ENCODE measurements at regions not wholly inside any gene's neighbourhood (a gene's known extent, or its start where the extent isn't known, plus 50 kb on each side); places are given as distances from the start of the nearest gene placed in this dataset.
A peak's percentile ranks its signal among the peaks of the same experiment; 100 is the strongest.

DNA sequence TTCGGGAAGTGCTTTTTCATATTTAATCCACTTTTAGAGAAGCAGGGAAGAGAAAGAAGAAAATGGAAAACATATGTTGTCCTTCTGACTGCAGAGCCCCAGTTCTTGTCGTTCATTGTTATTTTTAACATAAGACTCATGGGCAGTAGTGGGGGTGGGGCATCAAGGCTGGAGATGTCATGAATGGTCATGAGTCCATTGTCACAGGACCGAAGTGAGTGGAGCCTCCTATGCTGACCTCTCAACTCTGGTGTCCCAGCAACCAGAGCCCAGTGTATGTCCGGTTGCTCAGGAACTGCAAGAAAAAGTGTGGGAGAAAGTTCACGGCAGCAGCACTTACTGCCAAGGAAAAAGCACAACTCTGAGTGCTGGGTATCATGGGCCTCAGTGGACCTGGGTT lies 108.6 kb downstream of the BANF2 start:
- Histone ChIP-seq H3K4ac (ENCODE audit: low read depth, low read length) (no peak overlapping the region), H3K4me2 (ENCODE audit: low read length) (no peak overlapping the region), H4K5ac (ENCODE audit: low read length) (no peak overlapping the region), H3K4me3 (ENCODE audit: low read length) (no peak overlapping the region), H3K18ac (ENCODE audit: low read length) (no peak overlapping the region), H2BK120ac (ENCODE audit: low read depth, low read length) (no peak overlapping the region), H2AK5ac (ENCODE audit: low read length) (no peak overlapping the region), H2BK15ac (replicated peaks; ENCODE audit: low read depth) (no peak overlapping the region), H3K4me1 (ENCODE audit: control insufficient read depth, low read depth, low read length) (no peaks in the 10 kb centered on the region), H4K8ac (ENCODE audit: low read depth, low read length) (no peak overlapping the region), H3K56ac (ENCODE audit: low read length) (no peak overlapping the region), H2BK5ac (ENCODE audit: low read length) (no peak overlapping the region), H3K27me3 (ENCODE audit: insufficient read depth, low read length, poor library complexity) (no peaks in the 10 kb centered on the region), H3K79me1 (ENCODE audit: low read length) (no peaks in the 10 kb centered on the region), H3K79me2 (ENCODE audit: control insufficient read depth, insufficient read depth, low read length) (no peaks in the 10 kb centered on the region), H3K9ac (ENCODE audit: low read length) (no peak overlapping the region), H3K27ac (ENCODE audit: low read depth, low read length) (no peak overlapping the region), H3K36me3 (ENCODE audit: control insufficient read depth, insufficient read depth, low read length) (no peaks in the 10 kb centered on the region), H3K23ac (ENCODE audit: low read length) (no peak overlapping the region)
- WGBS (ENCODE audit: extremely low coverage, insufficient coverage, low lambda C conversion rate), result no CpG with 5 or more reads among the region's 5 CpGs
- no peak for DNase-seq

DNA sequence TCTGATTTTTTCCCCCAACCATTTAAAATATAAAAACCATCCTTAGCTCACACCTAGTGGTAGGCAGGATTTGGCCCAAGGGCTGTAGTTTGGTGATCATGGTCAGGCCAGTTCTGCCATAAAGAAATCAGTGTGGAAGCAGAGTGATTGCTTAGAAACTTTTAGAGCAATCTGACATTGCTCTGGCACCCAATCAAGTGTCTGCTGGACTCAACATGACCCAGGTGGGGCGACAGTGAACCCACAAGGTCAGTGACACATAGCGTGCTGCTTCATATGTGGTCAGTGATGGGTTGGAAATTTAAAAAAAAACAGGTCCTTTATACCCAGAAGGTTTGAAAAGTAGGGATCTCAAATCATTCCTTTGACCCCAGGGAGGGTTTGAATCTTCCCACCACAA lies 107.9 kb downstream of the BANF2 start:
- no peak overlapping the region for H2BK15ac ChIP-seq (replicated peaks; ENCODE audit: low read depth)
- H3K4me3 ChIP-seq (ENCODE audit: low read length), result no peak overlapping the region
- no peak overlapping the region for H3K27ac ChIP-seq (ENCODE audit: low read depth, low read length)
- H2AK5ac ChIP-seq (ENCODE audit: low read length), result no peak overlapping the region
- DNase-seq, result peak; percentile 14
- H2BK5ac ChIP-seq (ENCODE audit: low read length), result no peak overlapping the region
- H4K5ac ChIP-seq (ENCODE audit: low read length), result no peak overlapping the region
- WGBS (ENCODE audit: extremely low coverage, insufficient coverage, low lambda C conversion rate), result no CpG with 5 or more reads among the region's 2 CpGs
- no peak overlapping the region for H4K8ac ChIP-seq (ENCODE audit: low read depth, low read length)
- H3K27me3 ChIP-seq (ENCODE audit: insufficient read depth, low read length, poor library complexity), result no peaks in the 10 kb centered on the region
- no peaks in the 10 kb centered on the region for H3K79me1 ChIP-seq (ENCODE audit: low read length)
- H3K56ac ChIP-seq (ENCODE audit: low read length), result no peak overlapping the region
- no peak overlapping the region for H3K18ac ChIP-seq (ENCODE audit: low read length)
- H3K79me2 ChIP-seq (ENCODE audit: control insufficient read depth, insufficient read depth, low read length), result no peaks in the 10 kb centered on the region
- no peaks in the 10 kb centered on the region for H3K36me3 ChIP-seq (ENCODE audit: control insufficient read depth, insufficient read depth, low read length)
- no peak overlapping the region for H3K9ac ChIP-seq (ENCODE audit: low read length)
- H3K4me1 ChIP-seq (ENCODE audit: control insufficient read depth, low read depth, low read length), result no peaks in the 10 kb centered on the region
- H3K4me2 ChIP-seq (ENCODE audit: low read length), result no peak overlapping the region
- no peak overlapping the region for H3K4ac ChIP-seq (ENCODE audit: low read depth, low read length)
- H3K23ac ChIP-seq (ENCODE audit: low read length), result no peak overlapping the region
- H2BK120ac ChIP-seq (ENCODE audit: low read depth, low read length), result no peak overlapping the region

DNA sequence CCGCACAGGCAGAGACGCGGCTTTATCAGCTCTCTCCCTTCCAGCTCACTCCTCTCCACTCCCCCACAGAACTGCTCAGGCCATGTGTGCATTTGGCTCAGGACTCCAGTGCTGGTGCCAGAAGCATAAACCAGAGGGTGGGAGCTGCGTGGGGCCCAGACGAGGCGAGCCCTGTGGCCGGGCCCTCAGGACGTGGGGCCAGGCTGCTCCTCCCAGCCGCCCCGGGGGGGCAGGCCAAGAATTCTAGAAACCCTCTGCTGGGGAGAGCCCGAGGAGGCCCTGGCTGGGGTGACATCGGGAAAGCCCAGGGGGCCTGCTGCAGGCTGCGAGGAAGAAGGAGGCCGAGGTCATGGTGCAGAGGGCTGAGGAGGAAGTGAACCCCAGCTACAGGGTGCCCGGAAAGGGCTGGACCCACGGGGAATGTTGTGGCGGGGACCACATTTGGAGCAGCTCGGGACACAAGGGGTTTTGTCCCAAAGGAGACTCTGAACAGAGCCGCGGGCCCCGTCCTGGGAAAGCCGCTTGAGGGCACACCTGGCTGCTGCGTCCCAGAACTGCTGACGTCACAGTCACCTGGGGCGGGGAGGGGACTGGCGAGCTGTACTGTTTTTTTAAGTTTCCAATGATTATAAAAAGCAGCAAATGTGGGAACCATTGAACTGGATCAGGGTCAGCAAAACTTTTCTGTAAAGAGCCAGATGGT lies 107.1 kb downstream of the BANF2 start:
- Histone ChIP-seq H3K4me2 (ENCODE audit: low read length) (no peak overlapping the region), H3K27me3 (ENCODE audit: insufficient read depth, low read length, poor library complexity) (no peaks in the 10 kb centered on the region), H3K4me3 (ENCODE audit: low read length) (no peak overlapping the region), H2BK120ac (ENCODE audit: low read depth, low read length) (no peak overlapping the region), H3K79me2 (ENCODE audit: control insufficient read depth, insufficient read depth, low read length) (no peaks in the 10 kb centered on the region), H4K5ac (ENCODE audit: low read length) (no peak overlapping the region), H3K36me3 (ENCODE audit: control insufficient read depth, insufficient read depth, low read length) (no peaks in the 10 kb centered on the region), H3K56ac (ENCODE audit: low read length) (no peak overlapping the region), H3K79me1 (ENCODE audit: low read length) (no peaks in the 10 kb centered on the region), H4K8ac (ENCODE audit: low read depth, low read length) (no peak overlapping the region), H2BK5ac (ENCODE audit: low read length) (no peak overlapping the region), H3K9ac (ENCODE audit: low read length) (no peak overlapping the region), H3K4ac (ENCODE audit: low read depth, low read length) (no peak overlapping the region), H3K27ac (ENCODE audit: low read depth, low read length) (no peak overlapping the region), H3K23ac (ENCODE audit: low read length) (no peak overlapping the region), H2AK5ac (ENCODE audit: low read length) (no peak overlapping the region), H3K4me1 (ENCODE audit: control insufficient read depth, low read depth, low read length) (no peaks in the 10 kb centered on the region), H3K18ac (ENCODE audit: low read length) (no peak overlapping the region), H2BK15ac (replicated peaks; ENCODE audit: low read depth) (no peak overlapping the region)
- peak; percentile 22 for DNase-seq
- no CpG with 5 or more reads among the region's 26 CpGs for WGBS (ENCODE audit: extremely low coverage, insufficient coverage, low lambda C conversion rate)

DNA sequence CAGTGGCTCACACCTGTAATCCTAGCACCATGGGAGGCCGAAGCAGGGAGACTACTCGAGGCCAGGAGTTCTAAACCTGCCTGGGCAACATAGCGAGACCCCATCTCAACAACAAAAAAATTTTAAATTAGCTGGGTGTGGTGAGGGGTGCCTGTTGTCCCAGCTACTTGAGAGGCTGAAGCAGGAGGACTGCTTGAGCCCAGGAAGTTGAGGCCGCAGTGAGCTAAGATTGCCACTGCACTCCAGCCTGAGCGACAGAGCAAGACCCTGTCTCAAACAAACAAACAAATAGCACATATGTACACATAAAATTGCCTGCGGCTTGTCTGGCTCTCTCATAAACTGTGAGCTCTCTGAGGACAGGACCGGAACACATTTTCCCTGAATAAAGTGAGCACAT lies 106.3 kb downstream of the BANF2 start:
- Histone ChIP-seq H4K5ac (ENCODE audit: low read length) (no peak overlapping the region), H3K4me1 (ENCODE audit: control insufficient read depth, low read depth, low read length) (no peaks in the 10 kb centered on the region), H3K4me2 (ENCODE audit: low read length) (no peak overlapping the region), H3K4ac (ENCODE audit: low read depth, low read length) (no peak overlapping the region), H3K18ac (ENCODE audit: low read length) (no peak overlapping the region), H3K9ac (ENCODE audit: low read length) (no peak overlapping the region), H4K8ac (ENCODE audit: low read depth, low read length) (no peak overlapping the region), H3K4me3 (ENCODE audit: low read length) (no peak overlapping the region), H3K27me3 (ENCODE audit: insufficient read depth, low read length, poor library complexity) (no peaks in the 10 kb centered on the region), H3K79me1 (ENCODE audit: low read length) (no peaks in the 10 kb centered on the region), H2BK120ac (ENCODE audit: low read depth, low read length) (no peak overlapping the region), H2BK5ac (ENCODE audit: low read length) (no peak overlapping the region), H3K23ac (ENCODE audit: low read length) (no peak overlapping the region), H2AK5ac (ENCODE audit: low read length) (no peak overlapping the region), H3K27ac (ENCODE audit: low read depth, low read length) (no peak overlapping the region), H3K56ac (ENCODE audit: low read length) (no peak overlapping the region), H3K36me3 (ENCODE audit: control insufficient read depth, insufficient read depth, low read length) (no peaks in the 10 kb centered on the region), H2BK15ac (replicated peaks; ENCODE audit: low read depth) (no peak overlapping the region), H3K79me2 (ENCODE audit: control insufficient read depth, insufficient read depth, low read length) (no peaks in the 10 kb centered on the region)
- DNase-seq, result no peak
- WGBS (ENCODE audit: extremely low coverage, insufficient coverage, low lambda C conversion rate), result no CpG with 5 or more reads among the region's 7 CpGs

DNA sequence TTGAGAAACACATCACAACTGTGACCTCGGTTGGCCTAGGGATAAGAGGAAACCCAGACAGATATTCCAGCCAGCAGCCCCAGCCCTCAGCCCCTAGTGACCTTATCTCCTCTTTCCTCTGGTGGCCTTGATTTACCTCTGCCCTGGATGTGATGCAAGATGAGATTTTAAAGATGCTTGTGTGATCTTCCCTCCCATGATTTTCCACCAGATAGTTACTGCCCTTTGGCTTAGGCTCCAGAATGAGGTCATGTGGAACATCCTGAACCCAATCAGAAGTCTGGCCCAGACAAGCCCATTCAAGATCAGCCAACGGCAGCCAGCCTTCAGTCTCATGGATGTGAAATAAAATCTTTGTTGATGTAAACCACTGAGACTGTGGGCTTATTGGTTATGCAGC lies 104.0 kb downstream of the BANF2 start:
- Histone ChIP-seq H3K36me3 (ENCODE audit: control insufficient read depth, insufficient read depth, low read length) (no peaks in the 10 kb centered on the region), H3K4me3 (ENCODE audit: low read length) (no peak overlapping the region), H3K27me3 (ENCODE audit: insufficient read depth, low read length, poor library complexity) (no peaks in the 10 kb centered on the region), H3K4me2 (ENCODE audit: low read length) (no peak overlapping the region), H3K9ac (ENCODE audit: low read length) (no peak overlapping the region), H3K27ac (ENCODE audit: low read depth, low read length) (no peak overlapping the region), H2BK120ac (ENCODE audit: low read depth, low read length) (no peak overlapping the region), H3K4me1 (ENCODE audit: control insufficient read depth, low read depth, low read length) (no peaks in the 10 kb centered on the region), H2BK5ac (ENCODE audit: low read length) (no peak overlapping the region), H2AK5ac (ENCODE audit: low read length) (no peak overlapping the region), H3K79me2 (ENCODE audit: control insufficient read depth, insufficient read depth, low read length) (no peaks in the 10 kb centered on the region), H3K23ac (ENCODE audit: low read length) (no peak overlapping the region), H4K5ac (ENCODE audit: low read length) (no peak overlapping the region), H2BK15ac (replicated peaks; ENCODE audit: low read depth) (no peak overlapping the region), H4K8ac (ENCODE audit: low read depth, low read length) (no peak overlapping the region), H3K56ac (ENCODE audit: low read length) (no peak overlapping the region), H3K18ac (ENCODE audit: low read length) (no peak overlapping the region), H3K4ac (ENCODE audit: low read depth, low read length) (no peak overlapping the region), H3K79me1 (ENCODE audit: low read length) (no peaks in the 10 kb centered on the region)
- WGBS (ENCODE audit: extremely low coverage, insufficient coverage, low lambda C conversion rate), result no CpG with 5 or more reads among the region's 2 CpGs
- DNase-seq, result no peak

DNA sequence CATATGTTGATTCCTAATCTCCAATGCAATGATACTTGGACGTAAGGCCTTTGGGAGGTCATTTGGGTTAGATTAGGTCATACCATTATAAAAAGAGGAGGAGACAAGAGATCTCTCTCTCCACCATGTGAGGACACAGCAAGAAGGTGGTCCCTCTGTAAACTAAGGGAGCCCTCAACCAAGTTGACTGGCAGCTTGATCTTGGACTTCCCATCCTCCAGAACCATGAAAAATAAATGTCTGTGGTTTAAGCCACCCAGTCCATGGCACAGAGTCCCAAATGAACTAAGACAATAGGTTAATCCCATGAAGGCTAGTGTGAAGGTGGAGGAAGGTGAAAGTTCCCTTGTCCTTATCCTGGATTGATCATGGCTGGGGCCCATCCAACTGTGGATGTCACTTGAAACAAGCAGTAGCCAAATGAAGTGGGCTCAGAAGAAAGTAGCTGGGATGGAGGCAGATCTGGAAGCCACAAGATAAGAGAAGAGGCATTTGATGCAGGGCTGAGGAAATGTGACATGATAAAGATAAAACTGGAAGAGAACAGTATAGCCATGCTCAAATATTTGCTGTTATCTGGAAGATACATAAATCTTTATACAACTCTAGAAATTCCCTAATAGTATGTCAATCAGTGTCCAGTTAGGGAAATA lies 99.9 kb downstream of the BANF2 start:
- Histone ChIP-seq H3K36me3 (ENCODE audit: control insufficient read depth, insufficient read depth, low read length) (no peaks in the 10 kb centered on the region), H2AK5ac (ENCODE audit: low read length) (no peak overlapping the region), H3K79me2 (ENCODE audit: control insufficient read depth, insufficient read depth, low read length) (no peaks in the 10 kb centered on the region), H3K18ac (ENCODE audit: low read length) (no peak overlapping the region), H3K9ac (ENCODE audit: low read length) (no peak overlapping the region), H3K27me3 (ENCODE audit: insufficient read depth, low read length, poor library complexity) (no peaks in the 10 kb centered on the region), H4K8ac (ENCODE audit: low read depth, low read length) (no peak overlapping the region), H4K5ac (ENCODE audit: low read length) (no peak overlapping the region), H3K4me3 (ENCODE audit: low read length) (no peak overlapping the region), H3K4me2 (ENCODE audit: low read length) (no peak overlapping the region), H3K56ac (ENCODE audit: low read length) (no peak overlapping the region), H3K27ac (ENCODE audit: low read depth, low read length) (no peak overlapping the region), H2BK15ac (replicated peaks; ENCODE audit: low read depth) (no peak overlapping the region), H3K4me1 (ENCODE audit: control insufficient read depth, low read depth, low read length) (no peaks in the 10 kb centered on the region), H3K4ac (ENCODE audit: low read depth, low read length) (no peak overlapping the region), H3K23ac (ENCODE audit: low read length) (no peak overlapping the region), H2BK5ac (ENCODE audit: low read length) (no peak overlapping the region), H2BK120ac (ENCODE audit: low read depth, low read length) (no peak overlapping the region), H3K79me1 (ENCODE audit: low read length) (no peaks in the 10 kb centered on the region)
- no CpG with 5 or more reads among the region's 1 CpG for WGBS (ENCODE audit: extremely low coverage, insufficient coverage, low lambda C conversion rate)
- DNase-seq, result no peak

Data from mesendoderm (in vitro differentiated cells).